Lower leg skin (tissue), 3 donors: ENCODE measurements at regions not wholly inside any gene's neighbourhood (a gene's known extent, or its start where the extent isn't known, plus 50 kb on each side); places are given as distances from the start of the nearest gene placed in this dataset.

Experiments used
- CTCF ChIP-seq, 3 donors: fragments of 450-650 bp; IDR thresholded peaks; one replicate each; pipeline ENCODE4 v1.5.1; 2016; ENCODE audit warnings: antibody characterized with exemption in 3 of 3, mild to moderate bottlenecking in 3 of 3, moderate library complexity in 2 of 3
- POLR2A ChIP-seq, 2 donors: fragments of 450-650 bp; IDR thresholded peaks; one replicate each; pipeline ENCODE4 v1.6.1; 2016 to 2017; ENCODE audit warnings: antibody characterized with exemption in 2 of 2, mild to moderate bottlenecking in 1 of 2, moderate library complexity in 1 of 2

GRCh38 chr6:156582509-156582992 lies 194.6 kb upstream of the ARID1B start:
- TF ChIP-seq POLR2A (IDR thresholded peaks at IDR 0.05): no peak
- no peak for TF ChIP-seq CTCF (IDR thresholded peaks at IDR 0.05)
